GM18511 (cell line): ENCODE measurements at regions not wholly inside any gene's neighbourhood (a gene's known extent, or its start where the extent isn't known, plus 50 kb on each side); places are given as distances from the start of the nearest gene placed in this dataset.

Source experiments
- ATAC-seq: cut with Tn5 transposase; IDR thresholded peaks from one replicate; pipeline ENCODE4 v1.9.1; 2021; ENCODE audit warnings: mild to moderate bottlenecking, moderate library complexity; ENCODE audit not compliant: unreplicated experiment

GRCh38 chr16:82499302-82499701 is 127.5 kb upstream of the CDH13 start:
- ATAC-seq: no peak

DNA sequence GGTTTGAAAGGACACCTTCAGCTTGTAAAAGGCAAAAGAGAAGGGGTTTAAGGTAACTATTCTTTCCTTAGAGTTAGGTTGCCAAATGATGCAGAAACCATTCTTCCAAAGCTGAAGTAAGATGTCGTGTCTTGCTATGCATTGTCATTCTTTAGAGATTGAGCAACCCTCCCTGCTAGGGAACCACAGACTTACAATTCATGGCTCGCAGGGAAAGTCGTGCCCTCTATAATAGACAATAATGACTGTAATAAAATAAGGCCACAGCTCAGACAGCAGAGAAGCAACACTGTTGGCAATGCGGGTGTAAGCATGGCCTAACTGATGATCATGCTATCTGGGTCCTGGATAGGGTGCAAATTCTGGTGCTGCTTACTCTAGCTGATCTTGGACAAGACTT is 129.6 kb upstream of the CDH13 start:
- ATAC-seq: no peak

GRCh38 chr16:82488460-82488859 is 138.3 kb upstream of the CDH13 start:
- ATAC-seq: no peak

GRCh38 chr16:82481455-82481854 is 145.3 kb upstream of the CDH13 start:
- ATAC-seq: no peak

DNA sequence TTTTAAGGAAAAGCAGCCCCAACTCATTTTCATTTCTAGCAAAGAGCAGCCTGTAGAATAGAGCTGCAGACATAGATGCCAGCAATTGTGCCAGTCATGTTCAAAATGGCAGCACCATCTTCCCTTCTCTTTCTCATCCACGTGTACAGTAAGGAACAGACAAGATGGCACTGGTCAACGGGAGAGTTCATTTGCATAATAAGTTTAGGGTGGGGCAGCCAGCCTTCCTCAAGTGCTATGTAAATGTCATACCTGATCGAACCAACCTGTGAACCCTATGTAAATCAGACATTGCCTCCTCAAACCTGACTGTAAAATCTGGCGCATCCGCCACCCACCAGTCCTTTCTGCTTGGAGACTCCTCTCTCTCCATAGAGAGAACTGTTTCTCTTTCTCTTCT is 150.0 kb upstream of the CDH13 start:
- ATAC-seq: no peak

DNA sequence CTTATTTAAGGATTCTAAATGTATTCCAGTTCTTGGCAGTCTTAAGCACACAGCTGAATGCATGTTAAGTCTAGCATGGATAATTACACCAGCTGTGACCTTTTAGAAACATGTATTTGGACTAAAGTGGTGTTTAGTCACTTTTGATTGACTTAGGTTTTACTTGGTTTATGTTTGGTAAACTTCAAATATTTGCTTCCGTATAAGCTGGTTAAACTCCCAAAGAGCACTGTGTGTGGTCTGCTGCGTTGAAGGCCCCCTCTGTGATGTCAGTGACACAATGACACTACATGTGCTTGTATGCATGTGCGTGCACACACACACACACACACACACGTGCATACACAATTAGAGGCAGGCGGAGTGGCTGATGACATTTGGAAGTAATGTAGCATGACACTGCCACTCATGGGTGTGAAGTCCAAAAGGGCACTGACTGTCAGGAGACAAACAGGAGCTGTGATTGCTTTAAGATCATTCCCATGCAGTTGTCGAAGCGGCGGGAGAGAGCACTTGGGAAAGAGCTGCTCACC is 156.1 kb upstream of the CDH13 start:
- no peak for ATAC-seq

GRCh38 chr16:82470016-82470415 is 156.8 kb upstream of the CDH13 start:
- ATAC-seq: no peak

GRCh38 chr16:82464187-82464586 is 162.6 kb upstream of the CDH13 start:
- no peak for ATAC-seq

DNA sequence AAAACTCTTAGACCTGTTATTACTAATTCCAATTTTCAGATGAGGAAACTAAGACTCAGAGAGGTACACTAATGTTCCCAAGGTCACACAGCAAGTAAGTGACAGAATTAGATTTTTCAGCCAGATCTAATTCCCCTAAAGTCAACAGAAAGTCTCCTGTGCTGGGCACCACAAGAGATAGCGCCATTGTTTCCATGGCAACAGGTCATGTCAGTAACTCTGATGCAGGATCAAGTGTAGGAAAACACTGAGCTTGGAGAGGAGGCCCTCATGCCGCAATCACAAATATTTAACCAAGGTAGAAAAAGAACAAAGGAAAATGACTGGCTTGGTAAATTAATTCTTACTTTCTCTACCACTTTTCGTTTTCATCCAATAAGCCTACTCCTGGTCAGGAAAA is 166.0 kb upstream of the CDH13 start:
- no peak for ATAC-seq

DNA sequence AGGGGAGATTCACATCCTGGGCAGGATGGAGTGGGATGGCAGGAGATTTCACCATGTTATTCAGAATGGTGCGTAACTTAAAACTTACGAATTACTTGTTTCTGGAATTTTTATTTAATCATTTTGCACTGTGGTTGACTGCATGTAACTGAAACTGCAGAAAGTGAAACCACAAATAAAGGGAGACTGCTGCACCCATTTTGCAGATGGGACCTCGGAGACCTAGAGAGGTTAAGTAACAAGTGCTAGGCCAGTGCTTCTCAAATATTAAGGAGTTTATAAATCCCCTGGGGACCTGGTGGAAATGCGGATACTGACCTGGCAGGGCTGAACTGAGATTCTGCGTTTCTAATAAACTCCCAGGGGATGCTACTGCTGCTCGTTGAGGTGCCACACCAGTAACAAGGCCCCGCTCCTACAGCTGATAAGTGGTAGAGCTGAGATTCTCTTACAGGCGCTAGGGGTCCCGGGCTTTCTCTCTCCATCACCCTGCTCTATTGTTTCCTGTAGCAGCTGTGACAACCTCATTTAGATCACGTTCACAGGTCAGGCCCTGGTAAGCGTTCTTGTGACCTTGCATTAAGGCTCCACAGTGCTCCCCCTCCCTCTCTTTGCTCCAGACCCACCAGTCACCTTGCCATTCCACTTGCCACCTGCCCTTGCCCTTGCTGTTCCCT is 167.1 kb upstream of the CDH13 start:
- ATAC-seq: no peak

GRCh38 chr16:82456683-82457082 is 170.1 kb upstream of the CDH13 start:
- peak; percentile 83 for ATAC-seq

DNA sequence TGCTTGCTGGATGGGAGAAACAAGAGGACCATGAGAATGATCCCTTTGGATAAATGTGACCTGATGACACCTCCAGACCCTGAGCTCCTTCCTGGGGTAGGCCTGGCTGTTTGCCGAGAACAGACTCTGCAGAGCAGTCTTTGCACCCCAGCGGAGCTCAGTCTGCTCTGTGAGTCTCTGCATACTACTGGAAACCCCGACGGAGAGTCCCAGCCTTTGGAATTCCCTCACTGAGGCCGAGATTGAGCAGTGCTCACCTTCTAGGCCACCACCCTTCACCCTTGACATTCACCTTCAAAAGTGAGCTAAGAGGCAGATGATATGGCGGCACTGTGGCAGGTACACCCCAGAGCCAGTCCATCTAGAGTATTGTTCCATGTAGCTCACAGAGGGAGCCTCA is 172.2 kb upstream of the CDH13 start:
- ATAC-seq: no peak

DNA sequence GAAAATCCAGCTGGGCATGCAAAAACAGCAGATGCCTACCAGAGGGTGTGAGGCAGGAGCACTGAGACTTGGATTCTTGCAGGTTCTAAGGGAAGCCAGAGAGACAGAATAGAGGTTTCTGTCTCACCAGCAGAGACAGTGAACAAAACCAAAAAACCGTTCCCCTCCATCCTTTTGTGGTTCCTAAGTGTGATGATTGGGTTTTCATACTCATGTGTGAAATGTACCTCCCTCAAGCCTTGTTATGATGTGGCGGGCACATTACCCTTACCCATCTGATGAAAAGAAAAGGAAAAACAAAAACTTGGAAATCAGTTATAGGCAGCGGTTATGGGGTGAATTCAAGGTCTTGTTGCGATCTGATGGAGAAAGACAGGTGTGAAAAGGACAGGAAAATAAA is 172.6 kb upstream of the CDH13 start:
- ATAC-seq: no peak

DNA sequence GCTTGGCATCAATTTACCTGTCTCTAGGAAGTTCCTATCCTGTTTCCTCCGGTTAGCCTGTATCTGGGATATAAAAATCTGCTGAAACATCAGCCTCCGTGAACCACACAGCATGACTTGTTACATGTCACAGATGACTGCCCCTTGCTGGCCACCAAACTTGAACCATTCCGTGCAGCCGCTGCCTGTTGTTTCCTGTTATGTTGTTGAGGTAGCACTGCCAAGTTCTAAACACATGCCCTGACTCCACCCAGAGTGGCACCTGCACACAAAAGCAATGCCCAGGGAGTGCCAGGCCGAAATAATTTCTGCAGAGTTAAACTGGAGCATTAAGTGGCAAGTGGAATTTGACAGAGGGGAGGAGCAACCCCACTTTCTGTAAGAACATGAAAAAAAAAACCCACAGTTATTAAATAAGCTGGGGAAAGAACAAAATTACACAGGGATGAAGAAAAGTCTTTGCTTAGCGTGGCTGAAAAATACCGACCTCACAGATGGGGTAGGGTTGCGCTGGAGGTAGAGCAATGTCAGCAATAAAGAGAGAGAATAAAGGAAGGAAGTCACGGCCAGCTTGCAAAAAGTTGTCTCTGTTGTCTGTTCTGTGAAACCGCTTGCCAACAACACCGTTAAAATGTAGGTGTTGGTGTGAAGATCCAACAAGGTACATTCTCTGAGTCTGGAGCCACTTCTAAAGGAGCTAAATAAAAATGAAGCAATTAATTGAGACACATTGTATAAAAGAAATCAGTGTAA is 174.6 kb upstream of the CDH13 start:
- no peak for ATAC-seq

GRCh38 chr16:82451449-82451848 is 175.3 kb upstream of the CDH13 start:
- no peak for ATAC-seq

- ATAC-seq: no peak
Measured at GRCh38 chr16:82440336-82440735, 186.4 kb upstream of the CDH13 start.

GRCh38 chr16:82439678-82440293 is 187.0 kb upstream of the CDH13 start:
- ATAC-seq: no peak

GRCh38 chr16:82433042-82433441 is 193.7 kb upstream of the CDH13 start:
- ATAC-seq: no peak

DNA sequence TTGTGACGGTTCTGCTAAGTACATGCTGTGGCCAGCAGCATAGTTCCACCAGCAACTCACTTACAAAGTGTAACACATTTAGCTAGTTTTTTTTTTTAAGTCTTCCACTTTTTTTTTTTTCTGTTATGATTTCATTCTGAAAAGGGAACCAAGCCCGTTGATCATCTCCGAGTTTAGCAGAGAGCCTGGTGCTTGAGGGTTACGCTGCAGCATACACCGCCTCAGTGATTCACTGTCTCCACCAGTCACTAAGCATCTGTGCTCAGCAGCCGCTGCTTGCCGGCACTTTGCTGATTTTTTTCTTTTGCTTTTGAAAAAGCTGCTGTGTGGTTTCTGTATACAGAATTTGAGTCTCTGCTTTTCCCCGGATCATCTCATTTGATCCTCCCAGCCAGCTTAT is 194.5 kb upstream of the CDH13 start:
- no peak for ATAC-seq

GRCh38 chr16:82425661-82426060 is 201.1 kb upstream of the CDH13 start:
- no peak for ATAC-seq

DNA sequence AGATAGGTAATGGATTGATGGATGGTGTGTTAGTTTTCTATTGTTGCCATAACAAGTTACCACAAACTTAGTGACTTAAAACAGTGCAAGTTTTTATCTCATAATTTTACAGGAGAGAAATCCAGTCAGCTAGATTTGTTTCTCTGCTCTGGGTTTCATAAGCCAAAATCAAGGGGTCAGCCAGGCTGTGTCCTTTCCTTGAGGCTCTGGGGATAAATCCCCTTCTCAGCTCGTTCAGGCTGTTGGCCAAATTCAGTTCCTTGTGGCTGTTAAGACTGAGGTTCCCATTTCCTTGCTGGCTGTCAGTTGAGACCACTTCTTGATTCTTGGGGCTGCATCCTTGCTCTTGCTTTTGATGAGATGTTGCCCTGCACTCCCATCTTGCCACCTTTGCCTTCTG is 204.9 kb upstream of the CDH13 start:
- ATAC-seq: no peak

GRCh38 chr16:82419332-82419731 is 207.4 kb upstream of the CDH13 start:
- no peak for ATAC-seq
